ENCODE measurements at regions not wholly inside any gene's neighbourhood (a gene's known extent, or its start where the extent isn't known, plus 50 kb on each side); places are given as distances from the start of the nearest gene placed in this dataset.

DNA sequence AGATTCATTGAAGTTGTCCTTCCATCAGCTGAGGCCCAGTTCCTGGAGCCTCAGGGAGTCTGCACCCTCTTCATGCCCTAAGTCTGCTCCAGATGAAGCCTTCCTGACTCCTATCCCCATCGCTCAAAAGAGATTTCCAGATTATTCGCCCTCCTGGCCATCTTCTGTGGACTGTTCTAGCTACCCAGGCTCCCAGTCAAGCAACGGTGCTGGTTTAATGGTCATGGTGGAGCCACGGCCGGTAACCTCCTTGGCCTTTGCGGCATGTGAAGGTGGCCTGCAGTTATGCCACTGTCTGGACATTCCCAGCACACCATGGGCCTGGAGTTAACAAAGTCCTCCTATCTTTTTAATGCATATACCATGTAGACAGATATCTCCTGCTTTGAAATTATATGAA lies 140.1 kb upstream of the ASB18 start:
- DNase-seq (ENCODE audit: extremely low read depth in 1 of 2, low read depth in 1 of 2), result no peak

DNA sequence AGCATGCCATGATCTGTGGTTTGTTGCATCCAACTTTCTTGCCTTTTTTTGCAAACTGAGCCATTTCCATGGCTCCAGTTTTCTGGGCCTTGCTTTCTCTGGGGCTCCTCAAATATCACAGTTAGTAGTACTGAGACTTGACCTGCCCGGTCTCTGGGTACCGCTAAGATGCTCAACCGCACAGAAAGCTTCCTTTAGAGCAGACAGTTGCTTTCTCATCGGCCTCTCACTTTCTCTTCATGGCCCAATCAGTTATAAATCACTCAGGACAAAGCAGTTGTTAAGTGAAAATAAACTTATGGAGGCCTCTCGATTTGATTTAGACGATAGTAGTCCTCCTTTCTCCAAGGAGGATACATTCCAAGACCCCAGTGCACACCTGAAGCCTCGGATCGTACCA lies 141.2 kb upstream of the ASB18 start:
- no peak for DNase-seq (ENCODE audit: extremely low read depth in 1 of 2, low read depth in 1 of 2)

- DNase-seq (ENCODE audit: extremely low read depth in 1 of 2, low read depth in 1 of 2), result no peak
Observed at GRCh38 chr2:236408090-236408489, 143.9 kb upstream of the ASB18 start.

- DNase-seq (ENCODE audit: extremely low read depth in 1 of 2, low read depth in 1 of 2), result no peak
Observed at GRCh38 chr2:236408786-236409185, 144.6 kb upstream of the ASB18 start.

DNA sequence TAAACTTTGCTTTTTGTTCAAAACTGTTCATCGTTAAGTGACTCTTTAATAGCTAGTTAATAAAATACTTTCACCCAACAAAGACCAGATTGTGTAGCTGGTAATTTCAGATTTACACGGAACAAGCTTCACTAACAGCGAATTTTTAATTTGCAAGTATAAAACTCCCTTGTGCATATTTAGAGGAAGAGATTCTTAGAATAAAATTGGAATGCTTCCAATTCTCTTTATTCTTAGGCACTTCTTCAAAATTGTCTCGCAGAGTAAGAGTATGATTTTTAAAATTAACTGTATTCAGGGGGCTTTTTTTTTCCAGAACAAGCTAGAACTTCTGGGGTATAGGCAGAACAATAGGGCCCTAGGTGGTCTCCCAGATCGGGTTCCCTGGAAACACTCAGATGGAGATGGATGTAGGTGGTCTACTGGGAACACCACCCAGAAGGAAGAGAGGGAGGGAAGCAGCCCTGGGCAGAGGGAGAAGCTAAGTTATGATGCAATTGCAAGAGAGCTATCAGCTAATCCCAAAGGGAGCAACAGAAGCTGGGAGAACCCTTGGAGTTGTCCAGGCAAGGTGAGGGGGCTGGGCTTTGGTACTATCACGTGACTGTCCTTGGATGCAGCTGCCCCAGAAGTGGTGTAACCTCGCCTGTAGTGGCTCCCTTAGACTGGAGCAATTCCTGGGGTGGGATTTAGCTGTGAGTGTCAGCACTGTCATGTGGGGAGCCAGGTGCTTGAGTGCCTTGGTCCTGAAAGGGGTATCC lies 151.7 kb upstream of the ASB18 start:
- no peak for DNase-seq (ENCODE audit: extremely low read depth in 1 of 2, low read depth in 1 of 2)

DNA sequence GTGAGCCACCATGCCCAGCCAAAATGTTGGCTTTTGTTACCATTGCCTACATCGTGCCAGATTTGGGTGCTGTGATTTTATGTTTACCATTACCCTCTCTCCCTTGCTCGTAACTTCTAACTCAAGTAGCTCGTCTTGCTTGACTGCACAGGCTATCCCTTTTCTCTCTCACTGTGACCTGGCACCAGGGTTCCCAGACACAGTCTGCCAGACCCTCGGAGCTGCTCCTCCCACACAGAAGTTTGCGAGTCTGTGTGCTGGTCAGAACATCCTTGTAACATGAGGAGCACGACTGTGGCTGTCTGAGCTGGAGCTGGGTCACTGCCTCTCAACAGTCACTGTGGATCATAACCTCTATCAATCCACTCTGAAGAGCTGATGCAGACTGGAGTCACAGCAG lies 152.5 kb upstream of the ACKR3 start:
- no peak for DNase-seq (ENCODE audit: extremely low read depth in 1 of 2, low read depth in 1 of 2)

- DNase-seq (ENCODE audit: extremely low read depth in 1 of 2, low read depth in 1 of 2), result no peak
Observed at GRCh38 chr2:236430584-236430983, 139.0 kb upstream of the ACKR3 start.

DNA sequence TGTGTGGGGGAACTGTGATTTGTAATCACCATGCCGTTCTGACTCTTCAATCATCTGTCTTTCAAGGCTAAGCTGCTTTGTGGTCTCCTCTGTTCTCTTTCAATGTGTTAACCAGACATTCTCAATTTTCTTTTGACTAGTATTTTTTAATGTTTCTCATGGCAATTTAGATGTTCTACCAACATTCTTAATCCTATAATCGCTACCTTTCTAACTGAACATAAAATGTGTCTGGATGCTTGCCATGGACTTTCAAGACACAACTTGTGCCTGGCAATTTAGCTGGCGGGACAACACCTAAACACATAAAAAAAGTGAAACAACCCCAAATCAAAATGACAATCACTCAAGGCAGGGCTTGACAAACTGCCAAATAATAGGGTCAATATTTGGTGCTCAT lies 135.0 kb upstream of the ACKR3 start:
- no peak for DNase-seq (ENCODE audit: extremely low read depth in 1 of 2, low read depth in 1 of 2)

DNA sequence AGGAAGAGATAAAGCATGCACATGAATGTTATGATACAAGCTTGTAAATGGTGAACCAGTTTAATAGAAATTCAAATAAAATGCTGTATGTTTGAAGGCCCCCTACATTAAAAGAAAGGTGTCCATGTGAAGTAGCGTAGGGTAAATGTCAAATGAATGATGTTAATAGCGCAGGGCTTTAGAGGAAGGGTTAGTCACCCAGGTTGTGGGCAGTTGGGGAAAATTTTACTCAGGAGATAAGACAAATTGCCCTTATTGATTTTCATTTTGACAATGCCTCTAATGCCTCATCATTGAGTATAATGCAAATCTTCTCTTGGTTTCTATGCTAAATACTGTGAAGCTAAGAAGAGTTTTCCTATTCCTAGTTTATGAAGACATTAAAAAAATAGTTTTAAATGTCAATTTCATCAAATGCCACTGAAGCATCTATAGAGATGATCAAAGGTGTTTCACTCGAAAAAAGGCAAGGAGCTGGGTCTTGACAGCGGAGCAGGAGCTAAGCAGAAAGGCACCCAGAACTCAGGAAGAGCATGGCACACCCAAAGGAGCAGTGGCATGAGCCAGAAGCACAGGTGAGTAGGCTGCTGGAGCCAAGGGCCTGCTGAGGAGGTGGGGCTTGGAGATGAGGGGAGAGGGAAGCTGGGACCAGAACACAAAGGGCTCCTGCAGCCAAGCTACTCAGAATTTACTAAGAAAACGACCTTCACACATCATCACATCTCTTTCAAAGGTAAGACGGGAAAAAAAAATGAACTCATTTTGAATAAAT lies 129.3 kb upstream of the ACKR3 start:
- DNase-seq (ENCODE audit: extremely low read depth in 1 of 2, low read depth in 1 of 2), result no peak

- no peak for DNase-seq (ENCODE audit: extremely low read depth in 1 of 2, low read depth in 1 of 2)
Observed at GRCh38 chr2:236444187-236444586, 125.4 kb upstream of the ACKR3 start.

DNA sequence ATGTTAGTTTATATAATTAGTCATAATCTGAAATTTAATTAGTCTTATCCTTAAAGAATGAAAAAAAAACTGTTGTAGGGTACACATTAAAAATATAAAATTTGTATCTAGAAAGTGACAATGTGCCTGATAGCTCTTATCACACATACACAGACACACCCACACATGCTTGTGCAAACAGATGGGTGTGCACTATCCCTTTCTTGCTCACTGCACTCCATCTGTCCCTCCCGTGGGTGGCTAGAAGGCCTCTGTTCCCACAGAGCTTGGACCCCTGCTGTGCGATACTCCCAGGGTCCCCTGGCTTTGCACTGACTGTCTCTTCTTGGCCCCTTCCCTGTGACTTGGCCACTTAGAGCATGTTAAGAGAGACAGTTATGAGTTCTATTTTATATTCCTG lies 123.9 kb upstream of the ACKR3 start:
- no peak for DNase-seq (ENCODE audit: extremely low read depth in 1 of 2, low read depth in 1 of 2)

- no peak for DNase-seq (ENCODE audit: extremely low read depth in 1 of 2, low read depth in 1 of 2)
Observed at GRCh38 chr2:236446521-236446920, 123.1 kb upstream of the ACKR3 start.

DNA sequence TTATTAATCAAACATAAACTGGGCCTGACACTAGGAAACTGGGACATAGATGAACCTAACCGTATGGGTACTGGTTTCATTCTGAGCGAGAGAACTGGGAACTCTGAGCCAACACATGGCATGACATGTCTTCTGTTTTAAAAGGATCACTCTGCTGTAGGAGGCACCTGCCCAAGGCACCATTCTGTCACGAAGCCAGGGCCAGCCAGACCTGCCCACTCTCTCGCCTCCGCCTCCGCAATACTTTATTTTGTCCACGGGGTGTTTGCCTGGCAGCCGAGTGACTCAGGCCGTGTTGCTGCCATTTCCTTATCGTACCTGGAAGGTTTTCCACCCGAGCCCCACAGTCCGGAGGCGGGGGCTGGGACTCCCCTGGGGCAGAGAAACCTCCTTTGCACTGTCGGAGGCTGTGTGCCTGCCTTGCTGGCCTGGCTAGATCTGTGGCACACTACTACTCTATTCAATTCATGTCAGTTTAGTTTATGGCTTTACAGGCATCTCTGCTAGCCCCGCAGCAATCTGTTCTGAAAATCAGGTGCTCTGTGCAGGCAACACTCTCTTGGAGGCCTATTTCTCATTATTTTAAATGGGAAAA lies 120.4 kb upstream of the ACKR3 start:
- no peak for DNase-seq (ENCODE audit: extremely low read depth in 1 of 2, low read depth in 1 of 2)

DNA sequence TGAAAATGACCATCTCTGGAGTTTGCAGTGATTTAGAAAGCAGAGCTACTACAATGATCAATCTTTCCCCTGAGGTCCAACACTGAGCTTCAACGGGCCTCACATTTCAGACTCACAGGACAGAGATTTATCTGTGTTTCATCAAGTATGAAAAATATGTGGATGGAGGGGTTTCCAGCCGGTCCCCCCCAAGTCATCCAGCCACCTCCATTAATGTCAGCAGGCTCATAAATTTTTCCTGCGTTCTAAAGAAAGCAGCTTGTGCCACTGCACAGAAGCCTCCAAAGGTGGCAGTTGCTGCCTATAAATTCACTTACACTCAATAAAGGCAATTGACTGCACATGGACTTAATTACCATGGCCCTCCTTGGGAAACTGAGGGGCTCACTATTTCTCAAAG lies 117.4 kb upstream of the ACKR3 start:
- DNase-seq (ENCODE audit: extremely low read depth in 1 of 2, low read depth in 1 of 2), result no peak

DNA sequence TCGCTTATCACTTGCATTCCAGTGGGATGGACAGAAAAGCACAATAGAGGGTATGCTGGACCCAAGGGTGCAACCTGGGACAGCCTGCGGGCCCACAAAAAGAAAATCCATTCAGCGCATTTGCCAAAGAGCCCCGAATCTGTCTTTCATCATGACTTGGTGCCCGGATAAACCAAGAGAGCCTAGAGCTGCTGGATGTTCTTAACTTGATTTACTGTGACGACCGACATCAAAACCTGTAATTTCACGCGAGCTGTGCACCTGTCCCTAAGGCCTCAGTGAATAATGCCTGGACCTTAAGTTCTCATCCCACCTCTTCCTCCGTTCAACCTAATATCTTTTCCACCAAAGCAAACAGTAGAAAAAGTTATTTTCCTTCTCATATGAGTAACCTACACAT lies 115.5 kb upstream of the ACKR3 start:
- DNase-seq (ENCODE audit: extremely low read depth in 1 of 2, low read depth in 1 of 2), result no peak

- no peak for DNase-seq (ENCODE audit: extremely low read depth in 1 of 2, low read depth in 1 of 2)
Observed at GRCh38 chr2:236459393-236459792, 110.2 kb upstream of the ACKR3 start.

DNA sequence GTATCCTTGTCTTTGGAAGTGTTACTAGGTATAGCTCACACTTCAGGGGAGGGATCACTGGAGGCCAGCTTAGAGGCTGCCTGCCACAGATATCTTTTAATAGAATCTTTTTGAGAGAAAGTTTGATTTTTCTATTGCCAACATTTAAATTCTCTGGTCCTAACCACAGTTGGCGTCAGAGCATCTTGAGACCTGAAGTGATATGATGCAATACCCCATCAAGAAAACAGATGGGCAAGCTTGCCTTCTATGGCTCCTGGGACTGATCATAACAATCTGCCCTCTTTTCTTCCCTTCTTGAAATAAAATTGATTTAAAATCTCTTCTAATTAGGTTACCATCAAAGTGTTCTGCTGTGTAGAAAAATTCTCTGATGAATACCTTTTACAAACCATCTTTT lies 105.5 kb upstream of the ACKR3 start:
- no peak for DNase-seq (ENCODE audit: extremely low read depth in 1 of 2, low read depth in 1 of 2)

GRCh38 chr2:236472720-236473495 lies 96.7 kb upstream of the ACKR3 start:
- no peak for DNase-seq (ENCODE audit: extremely low read depth in 1 of 2, low read depth in 1 of 2)

DNA sequence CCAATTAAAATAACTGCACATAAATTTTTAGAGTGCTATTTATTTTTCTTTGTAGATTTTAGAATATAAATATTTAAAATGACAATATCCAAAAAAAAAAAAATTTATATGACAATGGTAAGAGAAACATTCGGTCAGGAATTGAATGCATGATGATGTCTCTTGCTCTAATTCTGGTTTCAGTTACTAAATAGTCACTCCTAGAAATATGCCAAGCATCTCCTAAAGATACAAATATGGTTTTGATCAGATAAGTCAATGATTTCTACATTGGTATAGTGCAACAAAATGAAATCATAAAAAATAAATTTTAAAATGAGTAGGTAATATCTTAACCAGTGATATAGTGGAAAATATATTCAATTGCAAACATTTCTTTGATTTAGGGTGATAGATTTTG lies 95.9 kb upstream of the ACKR3 start:
- no peak for DNase-seq (ENCODE audit: extremely low read depth in 1 of 2, low read depth in 1 of 2)

DNA sequence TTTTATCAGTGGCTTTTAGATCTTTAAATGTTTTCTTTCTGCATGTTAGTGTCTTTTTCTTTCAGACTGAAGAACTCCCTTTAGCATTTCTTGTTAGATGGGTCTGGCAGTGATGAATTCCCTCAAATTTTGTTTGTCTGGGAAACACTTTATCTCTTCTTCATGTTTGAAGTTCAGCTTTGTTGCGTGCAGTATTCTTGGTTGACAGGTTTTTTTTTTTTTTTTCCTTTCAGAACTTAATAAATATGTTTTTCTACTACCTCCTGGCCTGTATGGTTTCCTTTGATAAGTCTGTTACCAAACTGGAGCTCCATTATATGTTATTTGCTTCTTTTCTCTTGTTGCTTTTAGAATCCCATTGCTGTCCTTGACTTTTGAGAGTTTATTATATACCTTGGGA lies 89.8 kb upstream of the ACKR3 start:
- no peak for DNase-seq (ENCODE audit: extremely low read depth in 1 of 2, low read depth in 1 of 2)

GRCh38 chr2:236483102-236483501 lies 86.5 kb upstream of the ACKR3 start:
- DNase-seq (ENCODE audit: extremely low read depth in 1 of 2, low read depth in 1 of 2), result no peak
